Nephron (organoid): ENCODE measurements at regions not wholly inside any gene's neighbourhood (a gene's known extent, or its start where the extent isn't known, plus 50 kb on each side); places are given as distances from the start of the nearest gene placed in this dataset.
"Not testable (repeated sequence)": the region's sequence is repeated elsewhere in the genome, so short reads cannot be mapped to it uniquely, and the experiment has no call there.

Experiments used
- H3K27ac Mint-ChIP-seq, 3 experiments: 2 replicates each; pipeline ENCODE4 v1.8.0; 2020; ENCODE audit warnings: mixed read lengths in 3 of 3, mild to moderate bottlenecking in 2 of 3, moderate library complexity in 1 of 3
- H3K27me3 Mint-ChIP-seq: 2 replicates; pipeline ENCODE4 v1.8.0; 2021; ENCODE audit warnings: low read depth, mild to moderate bottlenecking, moderate library complexity, mixed read lengths
- H3K36me3 Mint-ChIP-seq: 2 replicates; pipeline ENCODE4 v1.8.0; 2020; ENCODE audit warnings: low read depth, mixed read lengths
- H3K4me1 Mint-ChIP-seq: 2 replicates; pipeline ENCODE4 v1.8.0; 2020; ENCODE audit warnings: mixed read lengths
- H3K4me3 Mint-ChIP-seq, 3 experiments: 2 replicates each; pipeline ENCODE4 v1.8.0; 2020; ENCODE audit warnings: mild to moderate bottlenecking in 3 of 3, mixed read lengths in 3 of 3, moderate library complexity in 2 of 3
- H3K9me3 Mint-ChIP-seq: 2 replicates; pipeline ENCODE4 v1.8.0; 2020; ENCODE audit warnings: mixed read lengths
- CTCF ChIP-seq, 3 experiments: fragments of 200-600 bp; sonication (generic); IDR thresholded peaks; one replicate each; pipeline ENCODE4 v1.5.0; 2021; ENCODE audit warnings: antibody characterized with exemption in 3 of 3; ENCODE audit not compliant: unreplicated experiment in 3 of 3

DNA sequence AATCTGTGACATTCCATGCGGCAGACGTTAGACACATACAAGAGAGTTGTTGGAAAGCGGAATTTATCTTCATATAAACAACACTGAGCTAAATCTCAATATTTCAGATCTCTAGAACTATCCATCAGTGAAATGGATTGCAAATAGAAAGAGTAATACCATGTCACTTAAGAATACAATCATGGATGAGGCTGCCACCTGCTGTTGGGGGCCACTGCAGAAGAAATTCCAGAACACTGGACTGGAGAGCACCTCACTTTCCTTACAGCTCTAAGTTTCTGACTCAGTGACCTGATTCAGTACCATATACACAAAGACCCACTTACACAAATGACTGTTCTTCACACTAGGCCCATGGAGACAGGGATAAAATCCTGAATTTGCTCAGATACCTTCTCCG, 75.1 kb upstream of the TP53BP2 start:
- H3K4me1 Mint-ChIP-seq, H3K36me3 Mint-ChIP-seq, H3K4me3 Mint-ChIP-seq, H3K27ac Mint-ChIP-seq, H3K9me3 Mint-ChIP-seq, H3K27me3 Mint-ChIP-seq: not testable (repeated sequence)
- peak in 1 of 3 experiments; percentile 27 for TF ChIP-seq CTCF (IDR thresholded peaks at IDR 0.05; ENCODE audit: unreplicated experiment in 3 of 3)

GRCh38 chr1:223915476-223915875, 69.7 kb upstream of the TP53BP2 start:
- H3K36me3 Mint-ChIP-seq, H3K27ac Mint-ChIP-seq, H3K4me3 Mint-ChIP-seq, H3K4me1 Mint-ChIP-seq, H3K27me3 Mint-ChIP-seq, H3K9me3 Mint-ChIP-seq: not testable (repeated sequence)

DNA sequence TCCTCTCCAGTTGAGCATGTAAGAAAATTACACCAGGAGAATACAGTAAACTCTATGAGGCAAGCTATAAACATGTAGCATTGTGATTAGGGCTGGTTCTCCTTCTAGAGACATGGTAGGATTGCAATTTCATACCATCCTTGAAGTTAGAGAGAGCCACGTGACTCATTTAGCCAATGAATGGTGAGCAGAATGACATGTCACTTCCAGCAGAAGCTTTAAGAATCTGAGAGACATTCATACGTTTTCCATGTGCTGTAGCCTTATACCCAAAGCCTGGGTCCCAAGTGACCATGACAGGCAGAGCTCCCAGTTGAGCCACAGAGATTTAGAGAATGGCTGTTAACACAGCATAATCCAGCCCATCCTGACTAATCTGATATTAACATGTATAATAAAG, 68.0 kb upstream of the TP53BP2 start:
- H3K4me1 Mint-ChIP-seq, H3K4me3 Mint-ChIP-seq, H3K27me3 Mint-ChIP-seq, H3K27ac Mint-ChIP-seq, H3K36me3 Mint-ChIP-seq, H3K9me3 Mint-ChIP-seq: not testable (repeated sequence)

DNA sequence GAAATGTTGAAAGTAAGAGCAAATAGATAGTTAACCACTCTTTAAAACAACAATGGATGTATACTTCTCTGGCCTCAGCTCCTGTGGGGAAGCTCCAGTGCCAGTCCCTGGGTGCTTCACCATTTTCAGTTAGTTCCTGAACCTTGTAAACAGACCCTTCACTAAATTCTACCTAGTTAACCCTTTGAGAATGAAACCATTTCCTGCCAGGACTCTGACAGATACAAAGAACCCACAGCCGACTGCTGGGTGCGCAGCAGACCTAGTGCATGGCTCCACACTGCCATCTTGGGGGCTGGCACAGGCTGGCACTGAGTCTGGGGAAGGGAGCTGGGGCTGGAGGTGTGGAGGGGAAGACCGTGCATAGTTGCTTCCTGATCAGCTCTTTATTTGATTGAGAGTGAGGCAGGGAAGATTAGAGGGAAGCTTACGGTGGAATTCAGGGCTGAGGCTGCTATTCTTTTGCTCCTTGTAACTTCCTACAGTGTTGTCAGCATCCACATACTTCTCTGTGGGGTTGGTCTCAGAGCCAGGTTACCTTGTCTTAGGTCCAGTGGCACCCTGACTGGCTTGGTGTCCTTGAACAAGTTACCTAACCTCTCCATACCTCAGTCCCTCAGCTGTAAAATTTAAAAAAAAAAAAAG, 62.3 kb upstream of the TP53BP2 start:
- not testable (repeated sequence) for H3K4me1 Mint-ChIP-seq, H3K27me3 Mint-ChIP-seq, H3K36me3 Mint-ChIP-seq, H3K4me3 Mint-ChIP-seq, H3K9me3 Mint-ChIP-seq, H3K27ac Mint-ChIP-seq
- TF ChIP-seq CTCF (IDR thresholded peaks at IDR 0.05; ENCODE audit: unreplicated experiment in 3 of 3) = peak in 2 of 3 experiments; percentile 14 to 20

DNA sequence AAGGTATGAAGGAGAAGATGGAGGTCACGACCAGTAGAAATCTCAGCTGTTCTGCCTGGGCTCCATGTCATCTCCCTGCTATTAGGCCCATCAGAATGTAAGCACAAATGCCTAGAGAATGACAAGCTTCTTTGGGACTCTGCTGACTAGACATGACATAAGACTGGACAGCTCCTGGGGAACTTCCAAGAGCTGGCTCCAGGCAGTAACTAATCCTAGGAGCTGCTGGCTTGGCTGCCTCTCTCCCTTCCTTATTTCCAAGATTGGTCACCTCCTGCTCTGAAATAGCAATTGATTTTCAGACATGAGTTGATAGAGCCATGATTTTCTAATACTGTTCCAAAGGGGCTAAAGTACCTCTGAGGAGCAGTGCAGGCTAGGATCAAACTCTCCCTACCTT, 57.5 kb upstream of the TP53BP2 start:
- not testable (repeated sequence) for H3K9me3 Mint-ChIP-seq, H3K36me3 Mint-ChIP-seq, H3K4me1 Mint-ChIP-seq, H3K27ac Mint-ChIP-seq, H3K27me3 Mint-ChIP-seq, H3K4me3 Mint-ChIP-seq

DNA sequence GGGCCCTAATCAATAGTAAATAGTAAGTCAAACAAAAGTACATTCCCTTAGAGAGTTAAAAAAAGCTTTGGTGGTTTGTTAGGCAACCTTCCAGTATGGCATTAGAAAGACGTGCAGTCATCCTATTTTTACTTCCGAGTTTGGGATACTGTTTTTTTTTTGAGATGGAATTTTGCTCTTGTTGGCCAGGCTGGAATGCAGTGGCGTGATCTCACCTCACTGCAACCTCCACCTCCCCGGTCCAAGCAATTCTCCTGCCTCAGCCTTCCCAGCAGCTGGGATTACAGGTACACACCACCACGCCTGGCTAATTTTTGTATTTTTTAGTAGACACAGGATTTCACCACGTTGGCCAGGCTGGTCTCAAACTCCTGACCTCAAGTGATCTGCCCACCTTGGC, 54.0 kb upstream of the TP53BP2 start:
- not testable (repeated sequence) for H3K27me3 Mint-ChIP-seq, H3K27ac Mint-ChIP-seq, H3K4me1 Mint-ChIP-seq, H3K36me3 Mint-ChIP-seq, H3K4me3 Mint-ChIP-seq, H3K9me3 Mint-ChIP-seq

- H3K4me1 Mint-ChIP-seq, H3K9me3 Mint-ChIP-seq, H3K27me3 Mint-ChIP-seq, H3K4me3 Mint-ChIP-seq, H3K27ac Mint-ChIP-seq, H3K36me3 Mint-ChIP-seq: not testable (repeated sequence)
Observed at GRCh38 chr1:223897097-223897496, 51.4 kb upstream of the TP53BP2 start.

- H3K4me1 Mint-ChIP-seq, H3K9me3 Mint-ChIP-seq, H3K4me3 Mint-ChIP-seq, H3K36me3 Mint-ChIP-seq, H3K27me3 Mint-ChIP-seq, H3K27ac Mint-ChIP-seq: not testable (repeated sequence)
Observed at GRCh38 chr1:223895950-223896349, 50.2 kb upstream of the TP53BP2 start.
